ENCODE measurements at regions not wholly inside any gene's neighbourhood (a gene's known extent, or its start where the extent isn't known, plus 50 kb on each side); places are given as distances from the start of the nearest gene placed in this dataset.

DNA sequence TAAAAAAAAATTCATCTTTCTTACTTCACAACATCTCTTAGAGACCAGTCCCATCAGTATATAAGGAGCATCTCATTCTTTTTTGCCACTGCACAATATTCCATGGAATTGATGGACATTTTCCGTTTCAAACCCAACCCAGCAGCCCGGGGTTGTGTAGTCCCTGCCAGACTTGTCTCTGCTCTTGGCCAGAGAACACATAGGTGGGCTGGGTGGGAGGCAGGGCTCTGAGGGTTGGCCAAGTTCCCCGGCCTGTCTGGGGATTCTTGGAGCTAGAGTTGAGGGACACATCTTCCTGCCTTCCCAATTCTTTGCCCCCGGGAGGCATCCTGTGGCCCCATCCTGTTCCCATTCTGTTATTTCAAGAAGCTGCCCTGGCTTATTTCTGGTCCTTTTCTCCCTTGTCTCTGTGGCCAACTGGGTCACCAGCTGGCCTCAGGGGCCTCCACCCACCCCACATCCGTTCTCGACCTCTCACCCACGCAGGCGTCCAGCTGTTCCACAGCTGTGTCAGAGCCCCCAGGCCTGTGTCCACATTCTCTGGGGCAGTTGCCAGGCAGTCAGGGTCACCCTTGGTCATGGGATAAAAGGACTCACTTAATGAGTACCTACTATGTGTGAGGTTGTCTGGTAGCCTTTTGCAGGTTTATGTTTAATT lies 52.0 kb upstream of the CCDC63 start:
- Histone ChIP-seq H3K27me3 (ENCODE audit: control insufficient read depth, insufficient read depth, low read length) (no peaks in the 10 kb centered on the region), H3K4me3 (replicated peaks in 1 of 4; ENCODE audit: control extremely low read depth in 1 of 4, insufficient read depth in 1 of 4, low read depth in 3 of 4, low read length in 4 of 4) (no peak overlapping the region), H3K9ac (ENCODE audit: insufficient read depth, low read length) (no peak overlapping the region), H3K79me2 (ENCODE audit: control insufficient read depth, insufficient read depth, low read length) (no peaks in the 10 kb centered on the region), H3K4me2 (ENCODE audit: extremely low read depth, insufficient read depth, low read length) (no peak overlapping the region), H2AFZ (ENCODE audit: low read length) (no peak overlapping the region), H3K4me1 (ENCODE audit: control insufficient read depth, extremely low read depth, insufficient read depth, low read length) (no peaks in the 10 kb centered on the region), H3K27ac (ENCODE audit: insufficient read depth, low read length) (no peak overlapping the region), H3K36me3 (ENCODE audit: control insufficient read depth, insufficient read depth, low read length) (no peaks in the 10 kb centered on the region), H4K20me1 (ENCODE audit: control insufficient read depth, extremely low read depth, insufficient read depth, low read length) (no peaks in the 10 kb centered on the region), H3K9me3 (ENCODE audit: control insufficient read depth, insufficient read depth, low read depth, low read length) (no peaks in the 10 kb centered on the region)
- DNase-seq (ENCODE audit: low read depth in 2 of 2): peak in 1 of 2 donors; percentile 61
- TF ChIP-seq, protein P1, sequence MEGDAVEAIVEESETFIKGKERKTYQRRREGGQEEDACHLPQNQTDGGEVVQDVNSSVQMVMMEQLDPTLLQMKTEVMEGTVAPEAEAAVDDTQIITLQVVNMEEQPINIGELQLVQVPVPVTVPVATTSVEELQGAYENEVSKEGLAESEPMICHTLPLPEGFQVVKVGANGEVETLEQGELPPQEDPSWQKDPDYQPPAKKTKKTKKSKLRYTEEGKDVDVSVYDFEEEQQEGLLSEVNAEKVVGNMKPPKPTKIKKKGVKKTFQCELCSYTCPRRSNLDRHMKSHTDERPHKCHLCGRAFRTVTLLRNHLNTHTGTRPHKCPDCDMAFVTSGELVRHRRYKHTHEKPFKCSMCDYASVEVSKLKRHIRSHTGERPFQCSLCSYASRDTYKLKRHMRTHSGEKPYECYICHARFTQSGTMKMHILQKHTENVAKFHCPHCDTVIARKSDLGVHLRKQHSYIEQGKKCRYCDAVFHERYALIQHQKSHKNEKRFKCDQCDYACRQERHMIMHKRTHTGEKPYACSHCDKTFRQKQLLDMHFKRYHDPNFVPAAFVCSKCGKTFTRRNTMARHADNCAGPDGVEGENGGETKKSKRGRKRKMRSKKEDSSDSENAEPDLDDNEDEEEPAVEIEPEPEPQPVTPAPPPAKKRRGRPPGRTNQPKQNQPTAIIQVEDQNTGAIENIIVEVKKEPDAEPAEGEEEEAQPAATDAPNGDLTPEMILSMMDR (conservative IDR thresholded peaks at IDR 0.05 in 1 of 2, IDR thresholded peaks at IDR 0.05 in 1 of 2; ENCODE audit: low read depth in 1 of 2, low read length in 2 of 2): no peak
- no peak for TF ChIP-seq EZH2 (IDR thresholded peaks at IDR 0.05; ENCODE audit: low read length, missing control alignments)

DNA sequence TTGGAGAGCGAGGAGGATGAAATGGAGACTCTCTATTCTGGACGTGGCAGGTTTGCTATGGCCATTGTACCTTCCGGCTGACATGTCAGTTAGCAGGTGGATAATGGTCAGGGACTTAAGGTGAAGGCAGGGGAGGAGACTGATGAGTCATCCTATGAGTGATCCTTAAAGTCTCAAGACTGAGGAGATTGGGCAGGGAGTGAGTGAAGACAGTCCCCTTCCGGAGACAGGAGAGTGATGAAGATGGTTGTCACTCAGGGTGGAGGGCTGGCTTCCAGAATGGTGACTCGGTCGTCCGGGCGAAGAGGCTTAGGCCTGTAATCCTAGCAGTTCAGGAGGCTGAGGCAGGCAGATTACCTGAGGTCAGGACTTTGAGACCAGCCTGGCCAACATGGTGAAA lies 49.8 kb upstream of the CCDC63 start:
- Histone ChIP-seq H2AFZ (ENCODE audit: low read length) (no peak overlapping the region), H3K36me3 (ENCODE audit: control insufficient read depth, insufficient read depth, low read length) (no peaks in the 10 kb centered on the region), H4K20me1 (ENCODE audit: control insufficient read depth, extremely low read depth, insufficient read depth, low read length) (no peaks in the 10 kb centered on the region), H3K9me3 (ENCODE audit: control insufficient read depth, insufficient read depth, low read depth, low read length) (no peaks in the 10 kb centered on the region), H3K4me2 (ENCODE audit: extremely low read depth, insufficient read depth, low read length) (no peak overlapping the region), H3K27me3 (ENCODE audit: control insufficient read depth, insufficient read depth, low read length) (no peaks in the 10 kb centered on the region), H3K27ac (ENCODE audit: insufficient read depth, low read length) (no peak overlapping the region), H3K9ac (ENCODE audit: insufficient read depth, low read length) (no peak overlapping the region), H3K79me2 (ENCODE audit: control insufficient read depth, insufficient read depth, low read length) (no peaks in the 10 kb centered on the region), H3K4me1 (ENCODE audit: control insufficient read depth, extremely low read depth, insufficient read depth, low read length) (no peaks in the 10 kb centered on the region), H3K4me3 (replicated peaks in 1 of 4; ENCODE audit: control extremely low read depth in 1 of 4, insufficient read depth in 1 of 4, low read depth in 3 of 4, low read length in 4 of 4) (no peak overlapping the region)
- DNase-seq (ENCODE audit: low read depth in 2 of 2): no peak
- no peak for TF ChIP-seq EZH2 (IDR thresholded peaks at IDR 0.05; ENCODE audit: low read length, missing control alignments)
- TF ChIP-seq, protein P1 (conservative IDR thresholded peaks at IDR 0.05 in 1 of 2, IDR thresholded peaks at IDR 0.05 in 1 of 2; ENCODE audit: low read depth in 1 of 2, low read length in 2 of 2): no peak

Data from fibroblast of lung (primary cell).